ENCODE measurements at regions not wholly inside any gene's neighbourhood (a gene's known extent, or its start where the extent isn't known, plus 50 kb on each side); places are given as distances from the start of the nearest gene placed in this dataset.
"Not testable (repeated sequence)": the region's sequence is repeated elsewhere in the genome, so short reads cannot be mapped to it uniquely, and the experiment has no call there.

- Histone ChIP-seq H3K4me1 (ENCODE audit: control insufficient read depth, insufficient read depth, low read length) (no peaks in the 10 kb centered on the region), H3K27me3 (ENCODE audit: control insufficient read depth, insufficient read depth, low read length) (no peaks in the 10 kb centered on the region), H3K4me3 (ENCODE audit: low read depth, low read length) (no peak overlapping the region), H3K9me3 (ENCODE audit: control insufficient read depth, insufficient read depth, low read length) (no peaks in the 10 kb centered on the region), H3K9ac (ENCODE audit: low read depth, low read length) (no peak overlapping the region), H3K36me3 (ENCODE audit: control insufficient read depth, insufficient read depth, low read length) (no peaks in the 10 kb centered on the region)
Measured at GRCh38 chr20:25992146-25992545, 295.5 kb upstream of the ZNF337 start.

GRCh38 chr20:25991756-25992130 is 295.1 kb upstream of the ZNF337 start:
- no peak overlapping the region for H3K9ac ChIP-seq (ENCODE audit: low read depth, low read length)
- H3K9me3 ChIP-seq (ENCODE audit: control insufficient read depth, insufficient read depth, low read length) = no peaks in the 10 kb centered on the region
- H3K4me1 ChIP-seq (ENCODE audit: control insufficient read depth, insufficient read depth, low read length) = no peaks in the 10 kb centered on the region
- no peak overlapping the region for H3K4me3 ChIP-seq (ENCODE audit: low read depth, low read length)
- no peaks in the 10 kb centered on the region for H3K36me3 ChIP-seq (ENCODE audit: control insufficient read depth, insufficient read depth, low read length)
- no peaks in the 10 kb centered on the region for H3K27me3 ChIP-seq (ENCODE audit: control insufficient read depth, insufficient read depth, low read length)

GRCh38 chr20:25991051-25991755 is 294.6 kb upstream of the ZNF337 start:
- no peak overlapping the region for H3K4me3 ChIP-seq (ENCODE audit: low read depth, low read length)
- H3K27me3 ChIP-seq (ENCODE audit: control insufficient read depth, insufficient read depth, low read length) = peaks cover 3% of the 10 kb centered on the region
- H3K4me1 ChIP-seq (ENCODE audit: control insufficient read depth, insufficient read depth, low read length) = no peaks in the 10 kb centered on the region
- no peaks in the 10 kb centered on the region for H3K36me3 ChIP-seq (ENCODE audit: control insufficient read depth, insufficient read depth, low read length)
- no peak overlapping the region for H3K9ac ChIP-seq (ENCODE audit: low read depth, low read length)
- H3K9me3 ChIP-seq (ENCODE audit: control insufficient read depth, insufficient read depth, low read length) = no peaks in the 10 kb centered on the region

GRCh38 chr20:25989686-25990085 is 293.0 kb upstream of the ZNF337 start:
- H3K36me3 ChIP-seq (ENCODE audit: control insufficient read depth, insufficient read depth, low read length); H3K9me3 ChIP-seq (ENCODE audit: control insufficient read depth, insufficient read depth, low read length); H3K9ac ChIP-seq (ENCODE audit: low read depth, low read length); H3K4me1 ChIP-seq (ENCODE audit: control insufficient read depth, insufficient read depth, low read length); H3K4me3 ChIP-seq (ENCODE audit: low read depth, low read length); H3K27me3 ChIP-seq (ENCODE audit: control insufficient read depth, insufficient read depth, low read length): not testable (repeated sequence)

GRCh38 chr20:25989196-25989595 is 292.5 kb upstream of the ZNF337 start:
- Histone ChIP-seq H3K9me3 (ENCODE audit: control insufficient read depth, insufficient read depth, low read length) (no peaks in the 10 kb centered on the region), H3K27me3 (ENCODE audit: control insufficient read depth, insufficient read depth, low read length) (peaks cover 3% of the 10 kb centered on the region), H3K4me1 (ENCODE audit: control insufficient read depth, insufficient read depth, low read length) (no peaks in the 10 kb centered on the region), H3K9ac (ENCODE audit: low read depth, low read length) (no peak overlapping the region), H3K36me3 (ENCODE audit: control insufficient read depth, insufficient read depth, low read length) (no peaks in the 10 kb centered on the region), H3K4me3 (ENCODE audit: low read depth, low read length) (no peak overlapping the region)

- not testable (repeated sequence) for H3K4me1 ChIP-seq (ENCODE audit: control insufficient read depth, insufficient read depth, low read length); H3K9ac ChIP-seq (ENCODE audit: low read depth, low read length); H3K27me3 ChIP-seq (ENCODE audit: control insufficient read depth, insufficient read depth, low read length); H3K4me3 ChIP-seq (ENCODE audit: low read depth, low read length); H3K9me3 ChIP-seq (ENCODE audit: control insufficient read depth, insufficient read depth, low read length); H3K36me3 ChIP-seq (ENCODE audit: control insufficient read depth, insufficient read depth, low read length)
Measured at GRCh38 chr20:25987928-25988560, 291.4 kb upstream of the ZNF337 start.

- Histone ChIP-seq H3K4me1 (ENCODE audit: control insufficient read depth, insufficient read depth, low read length) (no peaks in the 10 kb centered on the region), H3K36me3 (ENCODE audit: control insufficient read depth, insufficient read depth, low read length) (no peaks in the 10 kb centered on the region), H3K9ac (ENCODE audit: low read depth, low read length) (no peak overlapping the region), H3K9me3 (ENCODE audit: control insufficient read depth, insufficient read depth, low read length) (no peaks in the 10 kb centered on the region), H3K27me3 (ENCODE audit: control insufficient read depth, insufficient read depth, low read length) (peaks cover 3% of the 10 kb centered on the region), H3K4me3 (ENCODE audit: low read depth, low read length) (no peak overlapping the region)
Measured at GRCh38 chr20:25987073-25987927, 290.6 kb upstream of the ZNF337 start.

GRCh38 chr20:25985597-25985996 is 288.9 kb upstream of the ZNF337 start:
- Histone ChIP-seq H3K27me3 (ENCODE audit: control insufficient read depth, insufficient read depth, low read length) (peaks cover 3% of the 10 kb centered on the region), H3K9me3 (ENCODE audit: control insufficient read depth, insufficient read depth, low read length) (no peaks in the 10 kb centered on the region), H3K9ac (ENCODE audit: low read depth, low read length) (no peak overlapping the region), H3K4me3 (ENCODE audit: low read depth, low read length) (no peak overlapping the region), H3K4me1 (ENCODE audit: control insufficient read depth, insufficient read depth, low read length) (no peaks in the 10 kb centered on the region), H3K36me3 (ENCODE audit: control insufficient read depth, insufficient read depth, low read length) (no peaks in the 10 kb centered on the region)

GRCh38 chr20:25984933-25985332 is 288.3 kb upstream of the ZNF337 start:
- Histone ChIP-seq H3K36me3 (ENCODE audit: control insufficient read depth, insufficient read depth, low read length) (no peaks in the 10 kb centered on the region), H3K4me3 (ENCODE audit: low read depth, low read length) (no peak overlapping the region), H3K9ac (ENCODE audit: low read depth, low read length) (no peak overlapping the region), H3K27me3 (ENCODE audit: control insufficient read depth, insufficient read depth, low read length) (peaks cover 3% of the 10 kb centered on the region), H3K4me1 (ENCODE audit: control insufficient read depth, insufficient read depth, low read length) (no peaks in the 10 kb centered on the region), H3K9me3 (ENCODE audit: control insufficient read depth, insufficient read depth, low read length) (no peaks in the 10 kb centered on the region)

- H3K9me3 ChIP-seq (ENCODE audit: control insufficient read depth, insufficient read depth, low read length); H3K4me1 ChIP-seq (ENCODE audit: control insufficient read depth, insufficient read depth, low read length); H3K9ac ChIP-seq (ENCODE audit: low read depth, low read length); H3K36me3 ChIP-seq (ENCODE audit: control insufficient read depth, insufficient read depth, low read length); H3K4me3 ChIP-seq (ENCODE audit: low read depth, low read length); H3K27me3 ChIP-seq (ENCODE audit: control insufficient read depth, insufficient read depth, low read length): not testable (repeated sequence)
Measured at GRCh38 chr20:25982701-25983100, 286.0 kb upstream of the ZNF337 start.

- H3K4me1 ChIP-seq (ENCODE audit: control insufficient read depth, insufficient read depth, low read length); H3K36me3 ChIP-seq (ENCODE audit: control insufficient read depth, insufficient read depth, low read length); H3K27me3 ChIP-seq (ENCODE audit: control insufficient read depth, insufficient read depth, low read length); H3K4me3 ChIP-seq (ENCODE audit: low read depth, low read length); H3K9me3 ChIP-seq (ENCODE audit: control insufficient read depth, insufficient read depth, low read length); H3K9ac ChIP-seq (ENCODE audit: low read depth, low read length): not testable (repeated sequence)
Measured at GRCh38 chr20:25978450-25979190, 282.0 kb upstream of the ZNF337 start.

Measured in iPS-15b (cell line).